Endothelial cell (in vitro differentiated cells): ENCODE measurements at regions not wholly inside any gene's neighbourhood (a gene's known extent, or its start where the extent isn't known, plus 50 kb on each side); places are given as distances from the start of the nearest gene placed in this dataset.
"Not testable (repeated sequence)": the region's sequence is repeated elsewhere in the genome, so short reads cannot be mapped to it uniquely, and the experiment has no call there.

ENCODE experiments used
- DNase-seq: peaks from one replicate; pipeline ENCODE4 v3.0.0; 2021; ENCODE audit warnings: low spot score
- H3K27ac Mint-ChIP-seq: one replicate; pipeline ENCODE4 v1.8.0; 2021; ENCODE audit warnings: mixed read lengths, inconsistent platforms; ENCODE audit not compliant: unreplicated experiment
- H3K27me3 Mint-ChIP-seq: one replicate; pipeline ENCODE4 v1.8.0; 2021; ENCODE audit warnings: mild to moderate bottlenecking, moderate library complexity, mixed read lengths, inconsistent platforms; ENCODE audit not compliant: unreplicated experiment
- H3K36me3 Mint-ChIP-seq: one replicate; pipeline ENCODE4 v1.8.0; 2021; ENCODE audit warnings: mild to moderate bottlenecking, low read depth, mixed read lengths, inconsistent platforms; ENCODE audit not compliant: unreplicated experiment
- H3K4me1 Mint-ChIP-seq: one replicate; pipeline ENCODE4 v1.8.0; 2021; ENCODE audit warnings: mild to moderate bottlenecking, mixed read lengths, inconsistent platforms; ENCODE audit not compliant: unreplicated experiment
- H3K4me3 Mint-ChIP-seq: one replicate; pipeline ENCODE4 v1.8.0; 2021; ENCODE audit warnings: mild to moderate bottlenecking, mixed read lengths, inconsistent platforms; ENCODE audit not compliant: unreplicated experiment
- H3K9me3 Mint-ChIP-seq: one replicate; pipeline ENCODE4 v1.8.0; 2021; ENCODE audit warnings: mixed read lengths, inconsistent platforms; ENCODE audit not compliant: unreplicated experiment
- TF ChIP-seq, protein P1 (sequence below): fragments of 200-600 bp; sonication (generic); IDR thresholded peaks from one replicate; pipeline ENCODE4 v1.5.0; 2021; ENCODE audit warnings: antibody characterized with exemption; ENCODE audit not compliant: unreplicated experiment

DNA sequence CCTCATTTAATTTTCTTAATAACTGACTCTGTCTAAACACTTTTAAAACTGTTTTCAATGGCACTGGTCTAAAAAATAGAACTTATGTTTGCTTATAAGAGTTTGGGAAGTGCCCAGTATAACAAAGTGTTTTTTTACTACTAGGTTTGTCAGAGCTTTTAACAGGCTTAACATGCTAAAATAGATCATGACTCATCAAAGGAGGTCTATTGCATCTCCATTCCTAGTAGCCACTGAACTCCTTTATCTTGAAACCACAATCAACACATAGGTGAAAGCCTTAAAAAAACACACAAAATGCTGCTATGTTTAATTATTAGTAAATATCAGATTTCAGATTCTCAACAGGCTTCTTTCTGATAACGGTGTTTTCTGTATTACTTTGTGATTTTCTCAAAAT is 196.4 kb upstream of the KIF2B start:
- Mint-ChIP-seq H3K36me3 (no peaks in the 10 kb centered on the region), H3K4me3 (no peak overlapping the region), H3K27ac (no peak overlapping the region), H3K4me1 (peaks cover 11% of the 10 kb centered on the region), H3K9me3 (no peaks in the 10 kb centered on the region), H3K27me3 (no peaks in the 10 kb centered on the region)
- no peak for DNase-seq
- TF ChIP-seq, protein P1, sequence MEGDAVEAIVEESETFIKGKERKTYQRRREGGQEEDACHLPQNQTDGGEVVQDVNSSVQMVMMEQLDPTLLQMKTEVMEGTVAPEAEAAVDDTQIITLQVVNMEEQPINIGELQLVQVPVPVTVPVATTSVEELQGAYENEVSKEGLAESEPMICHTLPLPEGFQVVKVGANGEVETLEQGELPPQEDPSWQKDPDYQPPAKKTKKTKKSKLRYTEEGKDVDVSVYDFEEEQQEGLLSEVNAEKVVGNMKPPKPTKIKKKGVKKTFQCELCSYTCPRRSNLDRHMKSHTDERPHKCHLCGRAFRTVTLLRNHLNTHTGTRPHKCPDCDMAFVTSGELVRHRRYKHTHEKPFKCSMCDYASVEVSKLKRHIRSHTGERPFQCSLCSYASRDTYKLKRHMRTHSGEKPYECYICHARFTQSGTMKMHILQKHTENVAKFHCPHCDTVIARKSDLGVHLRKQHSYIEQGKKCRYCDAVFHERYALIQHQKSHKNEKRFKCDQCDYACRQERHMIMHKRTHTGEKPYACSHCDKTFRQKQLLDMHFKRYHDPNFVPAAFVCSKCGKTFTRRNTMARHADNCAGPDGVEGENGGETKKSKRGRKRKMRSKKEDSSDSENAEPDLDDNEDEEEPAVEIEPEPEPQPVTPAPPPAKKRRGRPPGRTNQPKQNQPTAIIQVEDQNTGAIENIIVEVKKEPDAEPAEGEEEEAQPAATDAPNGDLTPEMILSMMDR = no peak

DNA sequence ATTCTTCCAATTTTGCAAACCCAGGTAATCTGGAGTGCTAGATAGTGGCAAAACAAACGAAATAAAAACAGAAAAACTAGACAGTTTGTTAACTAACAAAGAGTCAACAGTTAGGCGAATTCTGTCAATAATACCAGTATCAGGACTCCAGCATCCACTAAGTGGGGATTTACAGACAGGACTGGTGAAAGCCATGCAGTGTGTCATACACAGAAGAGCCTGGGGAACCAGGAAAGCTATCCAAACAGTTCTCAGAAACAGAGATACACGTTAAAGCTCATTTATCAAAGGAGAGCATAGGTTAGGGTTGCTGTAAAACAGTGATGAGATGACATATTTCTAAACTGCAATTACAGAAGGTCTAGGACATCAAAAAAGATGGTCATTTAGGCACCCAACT is 203.7 kb upstream of the KIF2B start:
- no peak overlapping the region for H3K4me3 Mint-ChIP-seq
- no peak overlapping the region for H3K27ac Mint-ChIP-seq
- DNase-seq = no peak
- no peaks in the 10 kb centered on the region for H3K4me1 Mint-ChIP-seq
- no peaks in the 10 kb centered on the region for H3K9me3 Mint-ChIP-seq
- TF ChIP-seq, protein P1 = no peak
- no peaks in the 10 kb centered on the region for H3K36me3 Mint-ChIP-seq
- no peaks in the 10 kb centered on the region for H3K27me3 Mint-ChIP-seq

DNA sequence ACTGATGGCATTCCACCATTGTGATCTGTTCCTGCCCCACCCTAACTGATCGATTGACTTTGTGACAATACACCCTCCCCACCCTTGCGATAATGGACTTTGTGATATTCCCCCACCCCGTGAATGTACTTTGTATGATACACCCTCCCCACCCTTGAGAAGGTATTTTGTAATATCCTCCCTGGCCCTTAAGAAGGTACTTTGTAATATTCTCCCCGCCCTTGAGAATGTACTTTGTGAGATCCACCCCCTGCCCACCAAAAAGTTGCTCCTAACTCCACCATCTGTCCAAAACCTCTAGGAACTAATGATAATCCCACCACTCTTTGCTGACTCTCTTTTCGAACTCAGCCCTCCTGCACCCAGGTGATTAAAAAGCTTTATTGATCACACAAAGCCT is 214.5 kb upstream of the KIF2B start:
- not testable (repeated sequence) for H3K9me3 Mint-ChIP-seq, H3K36me3 Mint-ChIP-seq, H3K4me1 Mint-ChIP-seq, H3K27me3 Mint-ChIP-seq, H3K27ac Mint-ChIP-seq, H3K4me3 Mint-ChIP-seq, DNase-seq

DNA sequence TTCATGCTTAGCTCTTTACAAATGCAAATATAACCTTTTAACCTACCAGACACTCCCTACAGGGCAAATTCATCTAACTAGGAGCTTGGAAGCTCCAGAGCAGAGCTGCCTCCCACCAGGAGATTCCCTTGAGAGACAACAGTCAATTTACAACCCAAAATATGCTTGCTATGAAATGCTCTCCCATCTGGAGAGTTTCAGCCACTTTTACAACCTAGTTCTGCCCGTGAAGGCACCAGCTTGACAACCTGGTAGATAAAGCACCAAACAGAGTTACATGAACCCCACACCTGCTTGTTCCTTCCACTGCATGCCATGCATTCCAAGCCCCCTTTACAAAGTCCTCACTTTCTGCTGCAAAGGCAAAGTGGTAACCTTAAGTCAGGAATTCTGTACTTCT is 215.3 kb upstream of the KIF2B start:
- H3K36me3 Mint-ChIP-seq = no peaks in the 10 kb centered on the region
- H3K27me3 Mint-ChIP-seq = no peaks in the 10 kb centered on the region
- H3K9me3 Mint-ChIP-seq = no peaks in the 10 kb centered on the region
- TF ChIP-seq, protein P1 = no peak
- H3K4me1 Mint-ChIP-seq = no peaks in the 10 kb centered on the region
- DNase-seq = no peak
- H3K27ac Mint-ChIP-seq = no peak overlapping the region
- no peak overlapping the region for H3K4me3 Mint-ChIP-seq

DNA sequence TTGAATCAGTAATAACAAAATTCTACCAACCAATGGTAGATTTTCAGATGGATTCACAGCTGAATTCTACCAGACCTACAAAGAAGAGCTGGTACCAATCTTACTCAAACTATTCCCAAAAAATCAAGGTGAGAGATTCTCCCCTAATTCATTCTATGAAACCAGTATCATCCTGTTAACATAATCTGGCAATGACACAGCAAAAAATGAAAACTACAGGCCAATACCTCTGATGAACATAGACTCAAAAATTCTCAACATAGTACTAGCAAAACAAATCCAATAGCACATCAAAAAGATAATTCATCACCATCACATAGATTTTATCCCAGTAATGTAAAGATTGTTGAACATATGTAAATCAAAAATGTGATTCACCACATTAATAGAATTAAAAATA is 234.4 kb upstream of the KIF2B start:
- H3K4me1 Mint-ChIP-seq = no peaks in the 10 kb centered on the region
- no peak for DNase-seq
- H3K9me3 Mint-ChIP-seq = no peaks in the 10 kb centered on the region
- H3K27ac Mint-ChIP-seq = no peak overlapping the region
- H3K27me3 Mint-ChIP-seq = no peaks in the 10 kb centered on the region
- TF ChIP-seq, protein P1 = no peak
- H3K4me3 Mint-ChIP-seq = no peak overlapping the region
- no peaks in the 10 kb centered on the region for H3K36me3 Mint-ChIP-seq

DNA sequence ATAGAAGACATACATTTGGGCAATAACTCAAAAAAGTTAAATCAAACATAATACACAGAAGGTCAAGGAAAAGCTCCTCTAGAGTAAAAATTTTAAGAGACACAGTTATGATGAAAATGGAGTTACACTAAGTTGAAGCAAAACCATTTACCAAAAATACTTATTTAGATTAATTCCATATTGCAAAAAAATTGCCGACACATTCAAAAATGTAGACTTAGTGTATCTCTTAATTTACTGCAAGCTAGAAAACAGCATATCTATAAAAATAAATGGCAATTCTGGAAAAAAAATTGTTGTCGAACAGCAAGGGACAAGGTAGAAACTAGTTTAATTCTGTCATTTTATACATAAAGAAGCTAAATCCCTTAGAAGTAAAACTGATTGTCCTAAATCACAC is 248.7 kb upstream of the KIF2B start:
- H3K4me1 Mint-ChIP-seq = no peaks in the 10 kb centered on the region
- H3K4me3 Mint-ChIP-seq = no peak overlapping the region
- no peaks in the 10 kb centered on the region for H3K27me3 Mint-ChIP-seq
- no peak for DNase-seq
- TF ChIP-seq, protein P1 = no peak
- H3K27ac Mint-ChIP-seq = no peak overlapping the region
- no peaks in the 10 kb centered on the region for H3K9me3 Mint-ChIP-seq
- no peaks in the 10 kb centered on the region for H3K36me3 Mint-ChIP-seq
